Tibial nerve (tissue), 4 donors: ENCODE measurements at regions not wholly inside any gene's neighbourhood (a gene's known extent, or its start where the extent isn't known, plus 50 kb on each side); places are given as distances from the start of the nearest gene placed in this dataset.

Experiments
- DNase-seq, 2 donors: peaks; one replicate each; pipeline ENCODE4 v3.0.0-alpha.2; 2019; ENCODE audit warnings: low spot score in 2 of 2
- H3K27ac ChIP-seq, 4 donors: fragments of 200-600 bp; sonication (generic) in 3 of 4; one replicate each; pipeline ENCODE4 v1.5.1; 2017 to 2019; ENCODE audit warnings: mild to moderate bottlenecking in 1 of 4
- H3K27me3 ChIP-seq, 2 donors: fragments of 200-600 bp; sonication (generic) in 1 of 2; one replicate each; pipeline versions ENCODE4 v1.5.1 to v1.6.0; 2017 to 2019
- H3K36me3 ChIP-seq, 3 donors: fragments of 200-600 bp; sonication (generic); one replicate each; pipeline ENCODE4 v1.5.1; 2018 to 2019
- H3K4me1 ChIP-seq, 4 donors: fragments of 200-600 bp; sonication (generic) in 3 of 4; one replicate each; pipeline ENCODE4 v1.5.1; 2017 to 2019
- H3K4me3 ChIP-seq, 4 donors: fragments of 200-600 bp; sonication (generic) in 3 of 4; one replicate each; pipeline ENCODE4 v1.5.1; 2017 to 2019; ENCODE audit warnings: mild to moderate bottlenecking in 1 of 4, moderate library complexity in 1 of 4
- H3K9me3 ChIP-seq, 4 donors: fragments of 200-600 bp; sonication (generic) in 3 of 4; one replicate each; pipeline ENCODE4 v1.5.1; 2017 to 2019
- EP300 ChIP-seq, 2 donors: sonication (generic); formaldehyde crosslinking; IDR thresholded peaks; one replicate each; pipeline ENCODE4 v1.6.1; 2017; ENCODE audit warnings: antibody characterized with exemption in 2 of 2, mild to moderate bottlenecking in 1 of 2
- POLR2A ChIP-seq, 2 donors: fragments of 450-650 bp; IDR thresholded peaks; one replicate each; pipeline ENCODE4 v1.6.1; 2017; ENCODE audit warnings: antibody characterized with exemption in 2 of 2, mild to moderate bottlenecking in 2 of 2, moderate library complexity in 2 of 2
- WGBS, 2 donors: methylation state at CpG; one replicate each; pipeline ENCODE4 v1.1.5; 2018; 5-methylcytosine and 5-hydroxymethylcytosine counted together
- TF ChIP-seq, protein P1 (sequence below), 5 experiments: fragments of 200-600 bp in 3 of 5; fragments of 450-650 bp in 2 of 5; sonication (generic) in 3 of 5; IDR thresholded peaks; one replicate each; pipeline ENCODE4 v1.5.1; 2016 to 2019; ENCODE audit warnings: antibody characterized with exemption in 5 of 5, mild to moderate bottlenecking in 3 of 5, moderate library complexity in 2 of 5

GRCh38 chr6:156627524-156627923 is 149.7 kb upstream of the ARID1B start:
- no peaks in the 10 kb centered on the region for H3K4me1 ChIP-seq
- H3K9me3 ChIP-seq: no peaks in the 10 kb centered on the region
- TF ChIP-seq POLR2A (IDR thresholded peaks at IDR 0.05) (no peak), EP300 (IDR thresholded peaks at IDR 0.05) (no peak)
- TF ChIP-seq, protein P1, sequence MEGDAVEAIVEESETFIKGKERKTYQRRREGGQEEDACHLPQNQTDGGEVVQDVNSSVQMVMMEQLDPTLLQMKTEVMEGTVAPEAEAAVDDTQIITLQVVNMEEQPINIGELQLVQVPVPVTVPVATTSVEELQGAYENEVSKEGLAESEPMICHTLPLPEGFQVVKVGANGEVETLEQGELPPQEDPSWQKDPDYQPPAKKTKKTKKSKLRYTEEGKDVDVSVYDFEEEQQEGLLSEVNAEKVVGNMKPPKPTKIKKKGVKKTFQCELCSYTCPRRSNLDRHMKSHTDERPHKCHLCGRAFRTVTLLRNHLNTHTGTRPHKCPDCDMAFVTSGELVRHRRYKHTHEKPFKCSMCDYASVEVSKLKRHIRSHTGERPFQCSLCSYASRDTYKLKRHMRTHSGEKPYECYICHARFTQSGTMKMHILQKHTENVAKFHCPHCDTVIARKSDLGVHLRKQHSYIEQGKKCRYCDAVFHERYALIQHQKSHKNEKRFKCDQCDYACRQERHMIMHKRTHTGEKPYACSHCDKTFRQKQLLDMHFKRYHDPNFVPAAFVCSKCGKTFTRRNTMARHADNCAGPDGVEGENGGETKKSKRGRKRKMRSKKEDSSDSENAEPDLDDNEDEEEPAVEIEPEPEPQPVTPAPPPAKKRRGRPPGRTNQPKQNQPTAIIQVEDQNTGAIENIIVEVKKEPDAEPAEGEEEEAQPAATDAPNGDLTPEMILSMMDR (IDR thresholded peaks at IDR 0.05): no peak
- no peaks in the 10 kb centered on the region for H3K27me3 ChIP-seq
- H3K36me3 ChIP-seq: no peaks in the 10 kb centered on the region
- DNase-seq: no peak
- no peak overlapping the region for H3K27ac ChIP-seq
- H3K4me3 ChIP-seq: no peak overlapping the region
- 79 to 94% methylated on average over 1 of the region's 1 CpG for WGBS, 2 donors

- DNase-seq: no peak
- TF ChIP-seq POLR2A (IDR thresholded peaks at IDR 0.05) (no peak), EP300 (IDR thresholded peaks at IDR 0.05) (no peak)
- TF ChIP-seq, protein P1 (IDR thresholded peaks at IDR 0.05): no peak
- H3K27me3 ChIP-seq: no peaks in the 10 kb centered on the region
- no peaks in the 10 kb centered on the region for H3K9me3 ChIP-seq
- 69 to 75% methylated on average over 3 of the region's 3 CpGs for WGBS, 2 donors
- H3K4me1 ChIP-seq: no peaks in the 10 kb centered on the region
- no peak overlapping the region for H3K27ac ChIP-seq
- no peaks in the 10 kb centered on the region for H3K36me3 ChIP-seq
- no peak overlapping the region for H3K4me3 ChIP-seq
Observed at GRCh38 chr6:156622185-156622584, 155.0 kb upstream of the ARID1B start.

- DNase-seq: no peak
- H3K9me3 ChIP-seq: no peaks in the 10 kb centered on the region
- H3K27me3 ChIP-seq: no peaks in the 10 kb centered on the region
- 90 to 91% methylated on average over 4 of the region's 4 CpGs for WGBS, 2 donors
- TF ChIP-seq, protein P1 (IDR thresholded peaks at IDR 0.05): no peak
- TF ChIP-seq EP300 (IDR thresholded peaks at IDR 0.05): no peak
- no peak for TF ChIP-seq POLR2A (IDR thresholded peaks at IDR 0.05)
- H3K4me3 ChIP-seq: no peak overlapping the region
- no peaks in the 10 kb centered on the region for H3K4me1 ChIP-seq
- H3K27ac ChIP-seq: no peak overlapping the region
- no peaks in the 10 kb centered on the region for H3K36me3 ChIP-seq
Observed at GRCh38 chr6:156620331-156620730, 156.8 kb upstream of the ARID1B start.

DNA sequence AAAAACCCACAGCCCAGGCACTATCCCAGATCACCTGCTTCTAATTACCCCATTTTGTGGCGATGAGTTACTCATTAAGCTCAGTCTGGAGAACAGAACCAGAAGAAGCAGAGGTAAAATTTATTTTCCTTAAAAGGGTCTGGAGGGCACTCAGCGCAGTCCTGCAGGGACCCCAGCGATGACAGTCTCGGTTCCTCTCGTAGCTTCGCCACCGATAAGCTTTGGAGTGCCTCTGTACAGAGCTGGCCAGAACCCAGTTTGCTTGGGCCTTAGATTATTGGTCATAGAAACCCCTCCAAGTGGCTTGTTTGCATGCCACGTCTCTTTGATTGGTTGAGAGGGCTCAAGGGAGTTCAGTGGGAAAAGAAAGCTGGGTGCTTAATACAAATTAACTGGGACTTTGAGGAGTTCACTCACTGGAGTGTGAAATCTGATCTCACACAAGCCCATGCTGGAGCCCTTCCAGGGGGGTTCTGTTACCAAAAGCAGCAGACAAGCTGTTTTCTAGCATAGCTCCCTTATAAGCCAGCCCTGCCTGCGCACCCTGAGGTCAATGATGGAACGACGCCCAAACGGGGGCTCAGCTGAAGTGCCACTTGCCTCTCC is 158.5 kb upstream of the ARID1B start:
- no peak for DNase-seq
- Histone ChIP-seq H3K9me3 (peaks cover 0 to 3% (median 0%) of the 10 kb centered on the region in 4 donors), H3K4me3 (no peak overlapping the region), H3K27ac (no peak overlapping the region), H3K4me1 (no peaks in the 10 kb centered on the region), H3K27me3 (no peaks in the 10 kb centered on the region), H3K36me3 (no peaks in the 10 kb centered on the region)
- 58 to 62% methylated on average over 12 of the region's 12 CpGs for WGBS, 2 donors
- no peak for TF ChIP-seq EP300 (IDR thresholded peaks at IDR 0.05)
- no peak for TF ChIP-seq POLR2A (IDR thresholded peaks at IDR 0.05)
- TF ChIP-seq, protein P1 (IDR thresholded peaks at IDR 0.05): no peak

GRCh38 chr6:156617941-156618340 is 159.2 kb upstream of the ARID1B start:
- H3K9me3 ChIP-seq: peaks cover 0 to 10% (median 0%) of the 10 kb centered on the region in 4 donors
- no peaks in the 10 kb centered on the region for H3K36me3 ChIP-seq
- 76 to 86% methylated on average over 3 of the region's 3 CpGs for WGBS, 2 donors
- no peaks in the 10 kb centered on the region for H3K4me1 ChIP-seq
- no peak overlapping the region for H3K27ac ChIP-seq
- no peak for DNase-seq
- H3K4me3 ChIP-seq: no peak overlapping the region
- no peak for TF ChIP-seq POLR2A (IDR thresholded peaks at IDR 0.05)
- no peak for TF ChIP-seq EP300 (IDR thresholded peaks at IDR 0.05)
- TF ChIP-seq, protein P1 (IDR thresholded peaks at IDR 0.05): no peak
- no peaks in the 10 kb centered on the region for H3K27me3 ChIP-seq
